CD14-positive monocyte (primary cell): ENCODE measurements at regions not wholly inside any gene's neighbourhood (a gene's known extent, or its start where the extent isn't known, plus 50 kb on each side); places are given as distances from the start of the nearest gene placed in this dataset.

ENCODE experiments used
- DNase-seq, 3 donors: peaks; one replicate each; pipeline ENCODE4 v3.0.0-alpha.2; 2011 to 2022
- H2AFZ ChIP-seq: 2 replicates; pipeline ENCODE4 v1.6.0; 2012; ENCODE audit warnings: mild to moderate bottlenecking, low read depth, low read length, inconsistent platforms; ENCODE audit not compliant: insufficient read depth, poor library complexity, severe bottlenecking
- H3K27ac ChIP-seq, 2 donors: 1 replicate in 1 of 2; 2 replicates in 1 of 2; pipeline ENCODE4 v1.5.1; 2012 to 2013; ENCODE audit warnings: low read length in 2 of 2, control low read depth in 1 of 2, inconsistent platforms in 1 of 2, low read depth in 1 of 2, mild to moderate bottlenecking in 1 of 2
- H3K27me3 ChIP-seq, 2 donors: one replicate each; pipeline versions ENCODE4 v1.6.0 to v1.6.1; 2011 to 2013; ENCODE audit warnings: low read length in 2 of 2; ENCODE audit not compliant: control insufficient read depth in 2 of 2, insufficient read depth in 2 of 2
- H3K36me3 ChIP-seq, 2 donors: replicated peaks in 1 of 2; 1 replicate in 1 of 2; 2 replicates in 1 of 2; pipeline versions ENCODE4 v1.5.1 to v1.6.1; 2012 to 2013; ENCODE audit warnings: low read length in 2 of 2, control low read depth in 1 of 2, inconsistent platforms in 1 of 2, mild to moderate bottlenecking in 1 of 2; ENCODE audit not compliant: insufficient read depth in 2 of 2, control insufficient read depth in 1 of 2
- H3K4me1 ChIP-seq, 2 donors: 1 replicate in 1 of 2; 2 replicates in 1 of 2; pipeline versions ENCODE4 v1.5.1 to v1.6.1; 2012 to 2013; ENCODE audit warnings: low read length in 2 of 2, control low read depth in 1 of 2, inconsistent platforms in 1 of 2, mild to moderate bottlenecking in 1 of 2, moderate library complexity in 1 of 2; ENCODE audit not compliant: insufficient read depth in 2 of 2, control insufficient read depth in 1 of 2
- H3K4me2 ChIP-seq: replicated peaks from 2 replicates; pipeline ENCODE3; 2012; ENCODE audit warnings: low read length, moderate library complexity, mild to moderate bottlenecking; ENCODE audit not compliant: poor library complexity, severe bottlenecking; ENCODE audit errors: extremely low read depth
- H3K4me3 ChIP-seq, 3 experiments: fragments of 200-600 bp in 1 of 3; sonication (generic) in 1 of 3; replicated peaks in 1 of 3; 1 replicate in 2 of 3; 2 replicates in 1 of 3; pipeline ENCODE4 v1.5.1; 2011 to 2013; ENCODE audit warnings: low read length in 3 of 3, mild to moderate bottlenecking in 3 of 3, control low read depth in 2 of 3, low read depth in 2 of 3, inconsistent platforms in 1 of 3, moderate library complexity in 1 of 3
- H3K79me2 ChIP-seq: 2 replicates; pipeline ENCODE4 v1.6.0; 2012; ENCODE audit warnings: mild to moderate bottlenecking, control low read depth, inconsistent platforms, low read length, moderate library complexity; ENCODE audit not compliant: insufficient read depth
- H3K9ac ChIP-seq: 2 replicates; pipeline ENCODE4 v1.6.0; 2017; ENCODE audit warnings: low read length, mild to moderate bottlenecking; ENCODE audit not compliant: insufficient read depth, poor library complexity, severe bottlenecking
- H3K9me3 ChIP-seq, 2 donors: replicated peaks in 1 of 2; 1 replicate in 1 of 2; 2 replicates in 1 of 2; pipeline versions ENCODE4 v1.5.1 to v1.6.1; 2012 to 2013; ENCODE audit warnings: low read length in 2 of 2, control low read depth in 1 of 2; ENCODE audit not compliant: control insufficient read depth in 1 of 2, insufficient read depth in 1 of 2
- H4K20me1 ChIP-seq: 2 replicates; pipeline ENCODE4 v1.6.0; 2012; ENCODE audit warnings: mild to moderate bottlenecking, low read length, control low read depth, moderate library complexity; ENCODE audit not compliant: insufficient read depth
- H3K27ac Mint-ChIP-seq, 7 donors: one replicate each; pipeline ENCODE4 v1.8.0; 2020; ENCODE audit warnings: mild to moderate bottlenecking in 7 of 7, mixed read lengths in 7 of 7, moderate library complexity in 6 of 7, inconsistent platforms in 2 of 7
- H3K27me3 Mint-ChIP-seq, 3 donors: one replicate each; pipeline ENCODE4 v1.8.0; 2021 to 2022; ENCODE audit warnings: low read depth in 3 of 3, mild to moderate bottlenecking in 3 of 3, mixed read lengths in 3 of 3, moderate library complexity in 3 of 3, inconsistent platforms in 1 of 3
- H3K36me3 Mint-ChIP-seq, 2 donors: one replicate each; pipeline ENCODE4 v1.8.0; 2020; ENCODE audit warnings: mixed read lengths in 2 of 2, inconsistent platforms in 1 of 2, mild to moderate bottlenecking in 1 of 2
- H3K4me1 Mint-ChIP-seq: one replicate; pipeline ENCODE4 v1.8.0; 2020; ENCODE audit warnings: mild to moderate bottlenecking, mixed read lengths
- H3K4me3 Mint-ChIP-seq, 2 donors: one replicate each; pipeline ENCODE4 v1.8.0; 2020; ENCODE audit warnings: mild to moderate bottlenecking in 2 of 2, mixed read lengths in 2 of 2, moderate library complexity in 1 of 2
- H3K9me3 Mint-ChIP-seq, 7 donors: one replicate each; pipeline ENCODE4 v1.8.0; 2020 to 2022; ENCODE audit warnings: mixed read lengths in 7 of 7, mild to moderate bottlenecking in 6 of 7, moderate library complexity in 6 of 7, inconsistent platforms in 2 of 7
- WGBS: methylation state at CpG from one replicate; pipeline ENCODE4 v1.1.5; 2013; ENCODE audit warnings: missing lambda C conversion rate; ENCODE audit not compliant: insufficient coverage; 5-methylcytosine and 5-hydroxymethylcytosine counted together
- intact Hi-C, 2 donors: fragments of 100-400 bp; cut with micrococcal nuclease; formaldehyde crosslinking; loops; one replicate each; pipeline versions ENCODE4 v1.15.0 to v1.15.1; 2023
- TF ChIP-seq, protein P1 (sequence below): fragments of 200-600 bp; IDR thresholded peaks from one replicate; pipeline ENCODE4 v1.8.0; 2022; ENCODE audit warnings: antibody characterized with exemption, mild to moderate bottlenecking

DNA sequence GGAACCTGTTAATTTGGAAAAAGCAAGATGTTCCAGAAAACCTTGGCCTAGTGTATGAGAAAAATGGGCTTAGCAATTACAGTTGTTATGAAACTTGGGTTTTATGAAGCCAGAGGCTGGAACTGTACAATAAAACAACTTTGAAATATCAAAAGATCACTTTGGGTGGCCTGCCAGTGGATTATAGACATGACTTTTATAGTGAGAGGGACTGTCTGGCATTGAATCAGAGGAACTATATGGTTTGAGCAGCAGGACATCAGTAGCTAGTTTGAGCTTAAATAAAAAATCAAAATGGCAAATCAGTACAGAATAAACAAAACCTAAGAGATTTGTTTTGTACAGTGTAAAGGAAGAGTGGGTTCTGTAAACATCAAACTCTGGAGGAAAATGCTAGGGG, 115.0 kb upstream of the PTPRG start:
- Mint-ChIP-seq H3K4me1 (no peaks in the 10 kb centered on the region), H3K36me3 (no peaks in the 10 kb centered on the region), H3K27ac (no peak overlapping the region), H3K4me3 (no peak overlapping the region), H3K27me3 (peaks cover 0 to 1% (median 0%) of the 10 kb centered on the region in 3 donors), H3K9me3 (peaks cover 0 to 7% (median 4%) of the 10 kb centered on the region in 7 donors)
- DNase-seq, result no peak
- peaks cover 0 to 4% of the 10 kb centered on the region in 2 donors for H3K9me3 ChIP-seq
- no peak overlapping the region for H3K4me2 ChIP-seq
- H3K79me2 ChIP-seq, result no peaks in the 10 kb centered on the region
- H3K9ac ChIP-seq, result no peak overlapping the region
- no peak overlapping the region for H3K27ac ChIP-seq
- no peak overlapping the region for H2AFZ ChIP-seq
- TF ChIP-seq, protein P1, sequence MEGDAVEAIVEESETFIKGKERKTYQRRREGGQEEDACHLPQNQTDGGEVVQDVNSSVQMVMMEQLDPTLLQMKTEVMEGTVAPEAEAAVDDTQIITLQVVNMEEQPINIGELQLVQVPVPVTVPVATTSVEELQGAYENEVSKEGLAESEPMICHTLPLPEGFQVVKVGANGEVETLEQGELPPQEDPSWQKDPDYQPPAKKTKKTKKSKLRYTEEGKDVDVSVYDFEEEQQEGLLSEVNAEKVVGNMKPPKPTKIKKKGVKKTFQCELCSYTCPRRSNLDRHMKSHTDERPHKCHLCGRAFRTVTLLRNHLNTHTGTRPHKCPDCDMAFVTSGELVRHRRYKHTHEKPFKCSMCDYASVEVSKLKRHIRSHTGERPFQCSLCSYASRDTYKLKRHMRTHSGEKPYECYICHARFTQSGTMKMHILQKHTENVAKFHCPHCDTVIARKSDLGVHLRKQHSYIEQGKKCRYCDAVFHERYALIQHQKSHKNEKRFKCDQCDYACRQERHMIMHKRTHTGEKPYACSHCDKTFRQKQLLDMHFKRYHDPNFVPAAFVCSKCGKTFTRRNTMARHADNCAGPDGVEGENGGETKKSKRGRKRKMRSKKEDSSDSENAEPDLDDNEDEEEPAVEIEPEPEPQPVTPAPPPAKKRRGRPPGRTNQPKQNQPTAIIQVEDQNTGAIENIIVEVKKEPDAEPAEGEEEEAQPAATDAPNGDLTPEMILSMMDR, result no peak
- intact Hi-C loops, result no loop called here
- H3K4me3 ChIP-seq, result no peak overlapping the region
- no peaks in the 10 kb centered on the region for H3K27me3 ChIP-seq
- H3K4me1 ChIP-seq, result no peaks in the 10 kb centered on the region
- no peaks in the 10 kb centered on the region for H4K20me1 ChIP-seq
- no peaks in the 10 kb centered on the region for H3K36me3 ChIP-seq

DNA sequence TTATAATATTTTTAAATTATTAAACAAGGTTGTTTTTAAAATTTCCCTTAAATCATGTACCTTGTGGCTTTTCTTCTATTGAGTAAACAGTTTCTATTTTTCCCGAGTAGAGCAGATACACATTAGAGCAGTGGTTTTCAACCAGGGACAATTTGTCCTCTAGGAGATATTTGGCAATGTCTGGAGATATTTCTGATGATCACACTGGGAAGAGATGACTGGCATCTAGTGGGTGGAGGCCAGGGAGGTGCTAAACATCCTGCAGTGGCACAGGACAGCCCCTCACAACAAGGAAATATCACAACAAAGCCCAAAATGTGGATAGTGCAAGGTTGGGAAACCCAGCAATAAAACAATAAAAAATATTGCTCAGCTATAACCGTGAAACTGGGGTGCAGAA, 113.0 kb upstream of the PTPRG start:
- H3K4me1 Mint-ChIP-seq, result no peaks in the 10 kb centered on the region
- H3K4me3 ChIP-seq, result no peak overlapping the region
- H3K9ac ChIP-seq, result no peak overlapping the region
- H3K36me3 Mint-ChIP-seq, result no peaks in the 10 kb centered on the region
- no peaks in the 10 kb centered on the region for H3K79me2 ChIP-seq
- DNase-seq, result no peak
- WGBS, result 100% methylated on average over 1 of the region's 2 CpGs
- H3K27ac Mint-ChIP-seq, result no peak overlapping the region
- H3K9me3 Mint-ChIP-seq, result peaks cover 0 to 7% (median 2%) of the 10 kb centered on the region in 7 donors
- no peaks in the 10 kb centered on the region for H4K20me1 ChIP-seq
- TF ChIP-seq, protein P1, result no peak
- H3K4me3 Mint-ChIP-seq, result no peak overlapping the region
- no peaks in the 10 kb centered on the region for H3K27me3 Mint-ChIP-seq
- no peak overlapping the region for H3K27ac ChIP-seq
- intact Hi-C loops, result no loop called here
- no peak overlapping the region for H2AFZ ChIP-seq
- no peaks in the 10 kb centered on the region for H3K9me3 ChIP-seq
- H3K36me3 ChIP-seq, result no peaks in the 10 kb centered on the region
- no peaks in the 10 kb centered on the region for H3K27me3 ChIP-seq
- no peak overlapping the region for H3K4me2 ChIP-seq
- H3K4me1 ChIP-seq, result no peaks in the 10 kb centered on the region
